SKM-1 treated with dmso at 0.1 percent for 144 hours (cell line): ENCODE measurements at regions not wholly inside any gene's neighbourhood (a gene's known extent, or its start where the extent isn't known, plus 50 kb on each side); places are given as distances from the start of the nearest gene placed in this dataset.
"Not testable (repeated sequence)": the region's sequence is repeated elsewhere in the genome, so short reads cannot be mapped to it uniquely, and the experiment has no call there.

Experiments used
- DNase-seq: peaks from one replicate; lab custom pipeline; 2025; ENCODE audit not compliant: unreplicated experiment; lab: John Stamatoyannopoulos, UW

GRCh38 chr6:167661552-167662044, 165.1 kb upstream of the AFDN start:
- DNase-seq: no peak

- no peak for DNase-seq
Measured at GRCh38 chr6:167662075-167662880, 164.4 kb upstream of the AFDN start.

- no peak for DNase-seq
Measured at GRCh38 chr6:167662881-167663205, 163.9 kb upstream of the AFDN start.

- no peak for DNase-seq
Measured at GRCh38 chr6:167663316-167663715, 163.4 kb upstream of the AFDN start.

GRCh38 chr6:167663784-167664443, 162.8 kb upstream of the AFDN start:
- no peak for DNase-seq

GRCh38 chr6:167664678-167665660, 161.7 kb upstream of the AFDN start:
- no peak for DNase-seq

- no peak for DNase-seq
Measured at GRCh38 chr6:167665698-167666330, 160.9 kb upstream of the AFDN start.

GRCh38 chr6:167666571-167667203, 160.0 kb upstream of the AFDN start:
- DNase-seq: no peak

GRCh38 chr6:167667204-167668018, 159.3 kb upstream of the AFDN start:
- DNase-seq: no peak

GRCh38 chr6:167668019-167668753, 158.5 kb upstream of the AFDN start:
- no peak for DNase-seq

- DNase-seq: no peak
Measured at GRCh38 chr6:167668754-167669552, 157.8 kb upstream of the AFDN start.

GRCh38 chr6:167669553-167669849, 157.2 kb upstream of the AFDN start:
- no peak for DNase-seq

GRCh38 chr6:167669870-167670802, 156.6 kb upstream of the AFDN start:
- DNase-seq: no peak

GRCh38 chr6:167670938-167671338, 155.8 kb upstream of the AFDN start:
- DNase-seq: no peak

GRCh38 chr6:167671379-167671976, 155.2 kb upstream of the AFDN start:
- DNase-seq: not testable (repeated sequence)

- no peak for DNase-seq
Measured at GRCh38 chr6:167671977-167672687, 154.6 kb upstream of the AFDN start.
